Kidney capillary endothelial cell (primary cell): ENCODE measurements at regions not wholly inside any gene's neighbourhood (a gene's known extent, or its start where the extent isn't known, plus 50 kb on each side); places are given as distances from the start of the nearest gene placed in this dataset.
A peak's percentile ranks its signal among the peaks of the same experiment; 100 is the strongest.

Experiments
- DNase-seq: peaks from one replicate; pipeline ENCODE4 v3.0.0-alpha.2; 2018; ENCODE audit warnings: low spot score

- DNase-seq = no peak
These were observed 398.0 kb downstream of the RAPGEF2 start for GRCh38 chr4:159500861-159501260.

GRCh38 chr4:159503236-159504008 is 400.5 kb downstream of the RAPGEF2 start:
- DNase-seq = no peak

- DNase-seq = peak; percentile 65
These were observed 401.8 kb downstream of the RAPGEF2 start for GRCh38 chr4:159504684-159505083.

GRCh38 chr4:159505266-159505975 is 402.5 kb downstream of the RAPGEF2 start:
- no peak for DNase-seq

GRCh38 chr4:159506801-159507517 is 404.1 kb downstream of the RAPGEF2 start:
- no peak for DNase-seq

GRCh38 chr4:159508917-159509500 is 406.1 kb downstream of the RAPGEF2 start:
- DNase-seq = no peak

GRCh38 chr4:159512348-159512747 is 409.5 kb downstream of the RAPGEF2 start:
- DNase-seq = no peak

GRCh38 chr4:159515314-159516025 is 412.6 kb downstream of the RAPGEF2 start:
- no peak for DNase-seq

GRCh38 chr4:159516556-159517140 is 413.8 kb downstream of the RAPGEF2 start:
- DNase-seq = no peak

GRCh38 chr4:159520074-159520473 is 417.2 kb downstream of the RAPGEF2 start:
- no peak for DNase-seq

GRCh38 chr4:159526172-159526571 is 423.3 kb downstream of the RAPGEF2 start:
- DNase-seq = no peak

GRCh38 chr4:159534655-159535054 is 431.8 kb downstream of the RAPGEF2 start:
- no peak for DNase-seq

- no peak for DNase-seq
These were observed 435.7 kb downstream of the RAPGEF2 start for GRCh38 chr4:159538556-159538955.

- no peak for DNase-seq
These were observed 437.2 kb downstream of the RAPGEF2 start for GRCh38 chr4:159540038-159540437.

GRCh38 chr4:159540501-159540900 is 437.6 kb downstream of the RAPGEF2 start:
- no peak for DNase-seq

- DNase-seq = no peak
These were observed 438.3 kb downstream of the RAPGEF2 start for GRCh38 chr4:159541143-159541542.

GRCh38 chr4:159542296-159542695 is 439.4 kb downstream of the RAPGEF2 start:
- DNase-seq = no peak

- no peak for DNase-seq
These were observed 441.0 kb downstream of the RAPGEF2 start for GRCh38 chr4:159543831-159544230.

- DNase-seq = no peak
These were observed 442.7 kb downstream of the RAPGEF2 start for GRCh38 chr4:159545556-159545955.

- no peak for DNase-seq
These were observed 444.9 kb downstream of the RAPGEF2 start for GRCh38 chr4:159547645-159548308.

GRCh38 chr4:159549098-159549518 is 446.2 kb downstream of the RAPGEF2 start:
- DNase-seq = no peak
